ENCODE measurements at regions not wholly inside any gene's neighbourhood (a gene's known extent, or its start where the extent isn't known, plus 50 kb on each side); places are given as distances from the start of the nearest gene placed in this dataset.

- no peak for DNase-seq
These were observed 277.4 kb upstream of the SESN3 start for GRCh38 chr11:95508219-95508890.

DNA sequence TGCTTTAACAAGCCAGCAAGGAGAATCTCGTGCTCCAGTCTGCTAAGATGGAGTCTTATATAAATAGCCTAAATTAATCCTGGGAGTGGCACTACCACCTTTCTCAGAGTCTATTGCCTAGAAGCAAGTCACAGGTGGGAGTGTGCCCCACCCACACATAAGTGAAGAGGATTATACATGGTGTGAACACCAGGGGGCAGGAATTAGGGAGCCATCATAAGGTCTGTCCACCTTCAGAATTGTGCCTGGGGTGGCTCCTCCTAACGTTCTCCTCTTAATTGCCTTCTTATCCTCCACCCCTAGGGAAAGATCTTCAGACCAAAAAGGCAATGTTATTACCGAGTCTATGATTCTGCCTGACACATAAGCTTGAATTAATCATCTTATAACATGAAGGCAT, 276.8 kb upstream of the SESN3 start:
- no peak for DNase-seq

DNA sequence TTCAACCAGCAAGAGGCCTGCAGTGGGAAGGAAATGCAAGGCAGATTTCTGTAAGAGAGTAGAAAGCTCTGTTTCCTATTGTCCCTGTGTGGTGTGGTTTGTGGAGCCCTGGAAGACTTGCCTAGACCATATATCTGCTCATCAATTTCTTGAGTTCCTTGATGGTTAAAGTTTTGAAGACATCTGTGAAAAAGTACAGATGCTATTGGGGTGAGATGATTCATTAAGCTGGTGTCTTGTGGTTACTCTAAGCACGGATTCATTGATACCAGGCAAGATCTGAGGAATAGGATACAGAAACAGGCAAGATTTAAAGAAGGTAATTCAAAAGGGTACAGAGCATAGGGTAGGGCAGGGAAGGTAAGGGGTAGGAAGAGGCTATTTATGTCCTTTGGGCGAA, 275.8 kb upstream of the SESN3 start:
- no peak for DNase-seq

DNA sequence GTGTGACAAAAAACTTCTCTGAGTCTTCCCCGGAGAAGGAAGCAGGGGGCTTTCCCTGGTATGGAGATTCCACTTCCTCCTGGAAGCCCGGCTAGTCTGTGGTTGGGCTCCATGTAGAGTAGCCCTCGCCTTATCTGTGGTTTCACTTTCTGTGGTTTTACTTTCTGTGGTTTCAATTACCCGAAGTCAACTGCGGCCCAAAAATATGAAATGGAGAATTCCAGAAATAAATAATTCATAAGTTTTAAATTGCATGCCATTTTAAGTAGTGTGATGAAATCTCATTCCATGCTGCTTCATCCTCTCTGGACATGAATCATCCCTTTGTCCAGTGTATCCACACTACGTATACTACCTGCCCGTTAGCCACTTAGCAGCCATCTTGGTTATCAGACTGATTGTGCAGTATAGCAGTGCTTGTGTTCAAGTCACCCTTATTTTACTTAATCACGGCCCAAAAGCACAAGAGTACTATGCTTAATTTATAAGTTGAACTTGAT, 275.0 kb upstream of the SESN3 start:
- DNase-seq, result peak; percentile 23

DNA sequence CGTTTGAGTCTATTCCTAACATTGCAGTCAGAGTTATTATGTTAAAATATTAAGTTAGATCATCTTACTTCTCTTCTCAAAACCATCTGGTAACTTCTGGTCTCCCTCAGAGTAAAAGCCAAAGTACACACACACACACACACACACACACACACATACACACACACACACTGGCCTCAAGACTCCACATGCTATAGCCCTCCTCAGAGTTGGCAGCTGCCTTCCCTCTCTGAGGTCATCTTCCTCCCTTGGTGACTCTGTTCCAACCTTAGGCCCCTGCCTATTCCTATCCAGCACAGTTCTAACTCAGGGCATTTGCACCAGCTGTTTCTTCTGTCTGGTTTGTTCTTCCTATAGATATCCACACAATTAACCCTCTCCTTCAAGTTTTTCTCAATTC, 272.0 kb upstream of the SESN3 start:
- no peak for DNase-seq

GRCh38 chr11:95502522-95502921, 271.5 kb upstream of the SESN3 start:
- no peak for DNase-seq

DNA sequence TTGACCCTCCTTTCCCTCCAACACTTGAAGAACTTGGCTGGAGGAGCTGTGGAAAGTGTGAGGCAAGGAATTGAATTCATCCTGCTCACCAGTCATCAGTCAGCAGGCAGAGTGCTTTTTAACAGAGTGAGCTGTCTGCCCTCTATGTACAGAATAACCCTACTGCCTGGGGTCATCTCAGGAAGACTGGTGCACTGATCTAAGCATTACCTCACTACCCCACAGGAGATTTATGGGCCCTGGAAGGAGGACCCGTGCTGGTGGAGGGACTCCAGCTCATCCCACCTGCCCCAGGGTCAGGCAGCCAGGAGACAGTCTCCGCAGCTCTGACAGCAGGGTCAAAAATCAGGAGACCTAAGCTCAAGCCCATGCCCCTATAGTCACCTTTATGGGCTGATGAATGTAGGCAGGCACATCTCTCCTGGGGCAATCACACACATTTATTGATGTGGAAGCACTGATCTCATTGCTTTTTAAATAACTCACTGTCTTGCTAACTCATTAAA, 270.8 kb upstream of the SESN3 start:
- DNase-seq, result no peak

GRCh38 chr11:95500466-95500865, 269.5 kb upstream of the SESN3 start:
- no peak for DNase-seq

DNA sequence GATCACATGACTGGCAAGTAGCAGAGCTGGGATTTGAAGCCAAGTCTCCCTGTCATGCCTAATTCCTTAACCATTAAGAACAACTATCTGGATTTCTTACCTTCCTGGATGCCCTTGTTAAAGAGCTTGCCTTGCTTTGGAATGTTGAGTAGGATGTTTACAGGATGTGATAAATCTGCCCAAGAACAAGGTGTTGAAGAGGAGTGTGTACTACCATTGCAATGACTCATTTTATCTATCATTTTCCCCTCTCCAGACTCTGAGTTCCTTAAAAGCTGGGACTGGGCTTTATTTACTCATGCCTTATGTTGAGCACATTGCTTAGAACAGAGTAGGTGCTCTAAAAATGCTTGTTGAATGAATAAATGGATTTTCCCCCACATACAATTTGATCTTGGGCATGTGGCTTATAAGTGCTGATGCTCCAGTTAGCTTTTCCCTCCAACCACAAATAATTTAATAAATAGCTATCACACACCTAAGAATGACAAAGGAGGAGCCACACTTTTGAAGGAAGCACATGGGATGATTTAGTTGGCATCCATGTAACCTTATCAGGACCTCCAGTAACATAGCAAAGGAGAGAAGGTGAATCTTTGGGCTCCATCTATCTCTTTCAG, 268.6 kb upstream of the SESN3 start:
- DNase-seq, result peak; percentile 8

- no peak for DNase-seq
These were observed 267.9 kb upstream of the SESN3 start for GRCh38 chr11:95498722-95499425.

GRCh38 chr11:95496901-95497300, 265.9 kb upstream of the SESN3 start:
- DNase-seq, result no peak

DNA sequence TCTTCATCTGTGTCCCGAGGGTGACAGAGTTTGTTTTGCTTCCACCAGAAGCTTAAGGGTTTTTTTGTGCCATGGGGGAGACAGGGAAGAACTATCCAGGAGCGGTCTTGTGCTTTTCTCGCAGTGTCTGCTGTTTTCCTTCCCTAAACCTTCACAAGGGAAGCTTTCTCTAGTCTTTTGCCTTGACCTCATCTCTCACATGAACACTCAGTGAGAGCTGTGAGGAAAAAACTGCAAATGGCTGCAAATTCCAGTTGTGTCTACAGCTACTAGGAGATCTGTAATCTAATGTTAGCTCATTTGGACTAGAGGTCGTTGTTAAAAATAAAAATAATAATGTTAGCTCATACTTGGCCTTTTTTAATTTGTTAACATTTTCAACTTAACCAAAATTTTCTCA, 264.7 kb upstream of the SESN3 start:
- no peak for DNase-seq

DNA sequence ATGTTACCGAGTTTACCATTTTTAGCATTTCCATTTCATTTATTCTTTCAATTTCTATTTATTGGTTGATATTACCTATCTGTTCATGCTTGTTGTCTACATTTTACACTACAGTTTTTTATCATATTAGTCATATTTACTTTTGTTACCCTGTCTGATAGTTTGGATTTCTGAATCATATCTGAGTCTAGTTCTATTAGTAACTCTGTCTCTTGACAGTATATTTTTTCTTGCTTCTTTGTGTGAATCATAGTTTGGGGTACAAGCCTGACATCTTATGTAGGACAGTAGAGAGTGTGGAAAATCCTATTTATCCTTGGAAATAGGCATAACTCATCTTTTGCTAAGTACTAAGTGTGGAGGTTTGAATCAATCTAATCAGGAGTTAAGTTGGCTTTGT, 263.9 kb upstream of the SESN3 start:
- no peak for DNase-seq

- no peak for DNase-seq
These were observed 263.2 kb upstream of the SESN3 start for GRCh38 chr11:95494167-95494566.

DNA sequence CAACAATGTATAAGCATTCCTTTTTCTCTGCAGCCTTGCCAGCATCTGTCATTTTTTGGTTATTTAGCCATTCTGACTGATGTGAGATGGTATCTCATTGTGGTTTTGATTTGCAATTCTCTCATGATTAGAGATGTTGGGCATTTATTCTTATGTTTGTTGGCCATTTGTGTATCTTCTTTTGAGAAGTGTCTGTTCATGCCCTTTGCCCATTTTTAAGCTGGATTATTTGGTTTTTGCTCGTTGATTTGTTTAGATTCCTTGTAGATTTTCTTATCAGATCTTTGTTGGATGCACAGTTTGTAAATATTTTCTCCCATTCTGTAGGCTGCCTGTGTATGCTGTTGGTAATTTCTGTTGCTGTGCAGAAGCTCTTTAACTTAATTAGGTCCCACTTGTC, 259.6 kb upstream of the SESN3 start:
- no peak for DNase-seq

DNA sequence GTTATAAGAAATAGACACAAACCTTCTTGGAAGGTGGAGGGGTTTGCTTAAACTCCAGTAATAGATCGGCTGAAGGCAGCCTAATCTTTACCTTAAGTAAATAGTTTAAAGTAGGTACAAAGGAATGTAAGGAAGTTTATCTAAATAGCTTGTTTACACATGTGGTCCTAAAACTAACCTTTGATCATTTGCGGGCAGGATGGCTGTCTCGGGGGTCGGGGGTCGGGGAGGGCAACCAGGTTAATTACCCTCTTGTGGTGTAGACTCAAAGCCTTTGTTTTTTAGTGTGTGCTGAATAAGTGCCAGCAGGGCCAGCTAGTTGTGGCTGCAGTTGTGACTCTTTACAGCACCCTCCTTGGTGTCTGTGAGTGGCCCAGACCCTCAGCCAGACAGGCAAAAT, 256.9 kb upstream of the SESN3 start:
- no peak for DNase-seq

- no peak for DNase-seq
These were observed 256.4 kb upstream of the SESN3 start for GRCh38 chr11:95487391-95487790.

DNA sequence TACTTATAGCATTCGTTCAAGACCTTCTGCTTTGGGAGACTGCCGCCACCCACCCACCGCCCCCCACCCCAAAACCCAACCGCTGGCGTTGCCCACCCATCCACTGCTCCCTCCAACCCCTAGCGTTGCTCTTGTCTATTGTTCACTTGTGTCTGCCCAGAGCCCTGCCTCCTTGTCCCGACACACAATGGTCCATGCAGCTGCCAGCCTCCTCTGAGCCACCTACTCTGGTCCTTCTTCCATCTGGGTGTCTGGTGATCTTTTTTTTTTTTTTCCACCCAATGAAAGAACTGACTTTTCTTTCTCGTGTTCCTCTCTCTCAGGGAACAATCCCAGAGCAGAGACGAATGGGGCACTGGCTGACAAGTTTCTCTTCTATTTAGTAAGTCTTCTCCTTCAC, 256.0 kb upstream of the SESN3 start:
- no peak for DNase-seq

- no peak for DNase-seq
These were observed 255.5 kb upstream of the SESN3 start for GRCh38 chr11:95486466-95486865.

DNA sequence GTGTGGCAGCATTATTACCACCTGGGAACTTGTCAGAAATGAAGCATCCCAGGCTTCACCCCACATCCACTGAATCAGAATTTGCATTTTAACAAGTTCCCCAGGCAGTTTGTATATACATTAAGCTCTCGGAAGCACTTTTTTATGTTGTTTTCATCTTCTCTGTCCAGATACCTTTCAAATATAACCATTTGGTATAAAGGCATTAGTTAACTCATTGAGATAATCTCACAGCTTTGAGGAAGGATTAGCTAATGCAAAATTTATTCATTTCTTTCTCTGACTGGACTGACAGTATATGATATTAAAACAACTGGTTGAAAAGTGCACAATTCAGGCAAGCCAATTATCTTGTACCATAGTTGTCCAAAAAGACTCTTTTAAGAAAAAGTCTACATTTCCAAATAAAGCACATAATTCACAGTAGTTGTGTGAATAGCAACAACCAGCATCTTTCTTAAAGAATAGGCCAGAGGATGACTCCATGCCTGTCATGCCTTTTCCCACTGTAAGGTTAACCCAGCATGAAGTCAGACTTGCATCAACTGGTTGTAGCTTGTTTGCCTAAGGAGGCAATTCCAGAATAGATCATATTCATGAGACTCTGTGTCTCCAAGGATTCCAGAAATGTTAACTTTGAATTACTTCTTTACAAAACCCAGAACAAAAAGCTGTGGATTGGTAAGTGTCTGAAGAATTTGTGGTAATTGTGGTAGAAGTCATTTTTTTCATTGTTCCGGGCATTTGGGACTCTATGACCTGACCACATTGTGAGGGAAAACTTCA, 254.3 kb upstream of the SESN3 start:
- no peak for DNase-seq

DNA sequence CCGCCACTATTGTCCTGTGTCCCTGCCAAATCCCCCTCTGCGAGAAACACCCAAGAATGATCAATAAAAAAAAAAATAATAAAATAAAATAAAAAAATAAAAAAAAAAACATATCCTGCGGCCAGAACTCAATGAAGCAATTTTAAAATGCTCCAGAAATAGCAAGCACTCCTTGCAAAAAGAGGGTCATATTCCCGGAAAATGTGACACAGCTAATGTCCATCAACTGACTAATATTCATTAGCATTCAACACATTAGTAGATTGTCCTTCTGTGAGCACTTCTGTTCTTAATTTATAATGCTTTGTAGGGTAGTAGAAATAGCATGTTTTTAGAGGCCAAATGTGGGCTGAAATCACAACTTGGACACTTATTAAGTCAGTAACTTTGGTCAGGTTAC, 252.3 kb upstream of the SESN3 start:
- no peak for DNase-seq

DNA sequence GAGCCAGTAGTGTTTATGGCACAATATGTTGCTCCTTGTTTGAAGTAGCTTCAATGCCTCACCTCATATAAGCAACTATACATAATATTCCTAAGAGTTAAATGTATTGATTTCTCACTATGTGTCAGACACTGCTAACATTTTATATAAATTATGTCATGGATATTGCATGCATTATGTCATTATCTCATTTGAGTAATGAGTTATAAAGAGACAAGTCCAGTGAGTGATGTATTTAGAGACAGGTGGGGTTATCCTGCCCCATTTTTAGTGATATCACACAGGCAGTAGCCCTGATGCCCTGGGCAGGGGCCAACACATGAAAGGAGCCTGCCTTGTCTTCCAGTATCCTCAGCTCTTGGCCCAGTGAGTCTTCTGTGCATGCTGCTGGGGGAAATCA, 247.0 kb upstream of the SESN3 start:
- no peak for DNase-seq

- DNase-seq, result no peak
These were observed 238.3 kb upstream of the SESN3 start for GRCh38 chr11:95469258-95469657.
